H9 (cell line): ENCODE measurements at regions not wholly inside any gene's neighbourhood (a gene's known extent, or its start where the extent isn't known, plus 50 kb on each side); places are given as distances from the start of the nearest gene placed in this dataset.
A peak's percentile ranks its signal among the peaks of the same experiment; 100 is the strongest.

Source experiments
- DNase-seq: peaks from one replicate; pipeline ENCODE4 v3.0.0-alpha.2; 2017
- H2AFZ ChIP-seq: one replicate; pipeline ENCODE4 v1.6.1; 2013; ENCODE audit warnings: mild to moderate bottlenecking, low read length, control low read depth, moderate library complexity
- H2AK5ac ChIP-seq: 2 replicates; pipeline ENCODE4 v1.6.1; 2013; ENCODE audit warnings: low read length, control low read depth, mixed read lengths; ENCODE audit not compliant: insufficient read length
- H2BK120ac ChIP-seq: one replicate; pipeline ENCODE4 v1.6.1; 2013; ENCODE audit warnings: low read depth, mild to moderate bottlenecking, low read length, control low read depth, inconsistent platforms; ENCODE audit not compliant: poor library complexity, severe bottlenecking
- H2BK12ac ChIP-seq: 2 replicates; pipeline ENCODE4 v1.6.1; 2013; ENCODE audit warnings: low read length, control low read depth, mixed read lengths, low read depth; ENCODE audit not compliant: insufficient read length
- H2BK15ac ChIP-seq: 2 replicates; pipeline ENCODE4 v1.6.1; 2013; ENCODE audit warnings: low read depth, low read length, control low read depth
- H2BK20ac ChIP-seq: one replicate; pipeline ENCODE4 v1.6.1; 2013; ENCODE audit warnings: low read depth, mild to moderate bottlenecking, low read length, control low read depth, inconsistent platforms; ENCODE audit not compliant: poor library complexity, severe bottlenecking
- H2BK5ac ChIP-seq: 2 replicates; pipeline ENCODE4 v1.6.1; 2013; ENCODE audit warnings: low read length, control low read depth, mixed read lengths; ENCODE audit not compliant: insufficient read length
- H3K14ac ChIP-seq: 2 replicates; pipeline ENCODE4 v1.6.1; 2013; ENCODE audit warnings: low read length, control low read depth; ENCODE audit not compliant: insufficient read depth
- H3K18ac ChIP-seq: 2 replicates; pipeline ENCODE4 v1.6.1; 2013; ENCODE audit warnings: low read depth, mild to moderate bottlenecking, mixed read lengths, low read length, control low read depth; ENCODE audit not compliant: insufficient read length
- H3K23ac ChIP-seq: 2 replicates; pipeline ENCODE4 v1.6.1; 2013; ENCODE audit warnings: low read length, control low read depth, mixed read lengths, low read depth; ENCODE audit not compliant: insufficient read length
- H3K23me2 ChIP-seq: 2 replicates; pipeline ENCODE4 v1.6.1; 2013; ENCODE audit warnings: low read depth, mild to moderate bottlenecking, mixed read lengths, low read length, control low read depth; ENCODE audit not compliant: insufficient read length, poor library complexity, severe bottlenecking
- H3K27ac ChIP-seq: 2 replicates; pipeline ENCODE4 v1.5.1; 2013; ENCODE audit warnings: low read length, control low read depth, mixed read lengths, low read depth; ENCODE audit not compliant: insufficient read length
- H3K27me3 ChIP-seq: 2 replicates; pipeline ENCODE4 v1.6.1; 2013; ENCODE audit warnings: low read length, control low read depth, inconsistent platforms; ENCODE audit not compliant: insufficient read depth
- H3K4ac ChIP-seq: 2 replicates; pipeline ENCODE4 v1.6.1; 2013; ENCODE audit warnings: low read depth, mild to moderate bottlenecking, control low read depth, inconsistent platforms, low read length, moderate library complexity
- H3K4me1 ChIP-seq: 2 replicates; pipeline ENCODE4 v1.6.1; 2013; ENCODE audit warnings: low read length, control low read depth, inconsistent platforms; ENCODE audit not compliant: insufficient read depth
- H3K4me2 ChIP-seq: 2 replicates; pipeline ENCODE4 v1.6.1; 2013; ENCODE audit warnings: low read length, control low read depth, mixed read lengths; ENCODE audit not compliant: insufficient read length, insufficient read depth
- H3K56ac ChIP-seq: 2 replicates; pipeline ENCODE4 v1.6.1; 2013; ENCODE audit warnings: low read depth, mild to moderate bottlenecking, mixed read lengths, low read length, control low read depth; ENCODE audit not compliant: insufficient read length
- H3K79me1 ChIP-seq: 2 replicates; pipeline ENCODE4 v1.6.1; 2013; ENCODE audit warnings: low read depth, mild to moderate bottlenecking, moderate library complexity, low read length, control low read depth, inconsistent platforms; ENCODE audit not compliant: insufficient read depth, poor library complexity, severe bottlenecking
- H3K79me2 ChIP-seq: 2 replicates; pipeline ENCODE4 v1.6.1; 2013; ENCODE audit warnings: low read length, control low read depth, inconsistent platforms; ENCODE audit not compliant: insufficient read depth
- H3K9ac ChIP-seq: 2 replicates; pipeline ENCODE4 v1.6.1; 2013; ENCODE audit warnings: low read length, control low read depth, mixed read lengths; ENCODE audit not compliant: insufficient read length; ENCODE audit errors: extremely low read depth
- H3K9me3 ChIP-seq: one replicate; pipeline ENCODE4 v1.6.1; 2013; ENCODE audit warnings: low read depth, low read length, inconsistent platforms; ENCODE audit not compliant: control insufficient read depth
- H3T11ph ChIP-seq: one replicate; pipeline ENCODE4 v1.6.1; 2013; ENCODE audit warnings: mild to moderate bottlenecking, low read length, control low read depth, inconsistent platforms
- H4K20me1 ChIP-seq: one replicate; pipeline ENCODE4 v1.6.1; 2013; ENCODE audit not compliant: control insufficient read depth, insufficient read length, insufficient read depth
- H4K5ac ChIP-seq: 2 replicates; pipeline ENCODE4 v1.6.1; 2013; ENCODE audit warnings: low read depth, mild to moderate bottlenecking, mixed read lengths, low read length, control low read depth; ENCODE audit not compliant: insufficient read length
- H4K8ac ChIP-seq: replicated peaks from 2 replicates; pipeline ENCODE4 v1.6.1; 2013; ENCODE audit warnings: low read length, control low read depth, mixed read lengths, low read depth; ENCODE audit not compliant: insufficient read length
- H4K91ac ChIP-seq: 2 replicates; pipeline ENCODE4 v1.6.1; 2013; ENCODE audit warnings: low read depth, mild to moderate bottlenecking, moderate library complexity, mixed read lengths, low read length, control low read depth; ENCODE audit not compliant: insufficient read length
- H3K27ac Mint-ChIP-seq, 3 experiments: 2 replicates in 2 of 3; 3 replicates in 1 of 3; pipeline ENCODE4 v1.8.0; 2020 to 2021; ENCODE audit warnings: mixed read lengths in 3 of 3, mild to moderate bottlenecking in 1 of 3, moderate library complexity in 1 of 3
- H3K27me3 Mint-ChIP-seq: 2 replicates; pipeline ENCODE4 v1.8.0; 2021; ENCODE audit warnings: low read depth, mild to moderate bottlenecking, moderate library complexity, mixed read lengths
- H3K36me3 Mint-ChIP-seq, 3 experiments: 2 replicates in 2 of 3; 3 replicates in 1 of 3; pipeline ENCODE4 v1.8.0; 2020 to 2021; ENCODE audit warnings: low read depth in 3 of 3, mixed read lengths in 3 of 3; ENCODE audit not compliant: insufficient read depth in 1 of 3
- H3K4me1 Mint-ChIP-seq, 2 experiments: 2 replicates each; pipeline ENCODE4 v1.8.0; 2020; ENCODE audit warnings: mixed read lengths in 2 of 2
- H3K4me3 Mint-ChIP-seq, 2 experiments: 2 replicates in 1 of 2; 3 replicates in 1 of 2; pipeline ENCODE4 v1.8.0; 2020 to 2021; ENCODE audit warnings: mild to moderate bottlenecking in 2 of 2, mixed read lengths in 2 of 2, moderate library complexity in 1 of 2
- H3K9me3 Mint-ChIP-seq, 2 experiments: 2 replicates in 1 of 2; 3 replicates in 1 of 2; pipeline ENCODE4 v1.8.0; 2020; ENCODE audit warnings: mild to moderate bottlenecking in 2 of 2, mixed read lengths in 2 of 2, moderate library complexity in 1 of 2
- WGBS: extraction: QIAGEN DNeasy Blood & Tissue Kit; methylation state at CpG from one replicate; pipeline ENCODE4 v1.1.7; 2013; ENCODE audit warnings: missing lambda C conversion rate, low lambda C conversion rate, mixed read lengths; ENCODE audit not compliant: insufficient read length; ENCODE audit errors: extremely low coverage; 5-methylcytosine and 5-hydroxymethylcytosine counted together
- TF ChIP-seq, protein P1 (sequence below): fragments of 200-600 bp; sonication (generic); conservative IDR thresholded peaks from 3 replicates; pipeline ENCODE4 v1.8.0; 2021; ENCODE audit warnings: antibody characterized with exemption, mild to moderate bottlenecking

- no peak overlapping the region for H3K4me3 Mint-ChIP-seq
- no peak overlapping the region for H2BK5ac ChIP-seq
- H3K27me3 ChIP-seq = no peaks in the 10 kb centered on the region
- H3K14ac ChIP-seq = no peak overlapping the region
- no peak overlapping the region for H2AK5ac ChIP-seq
- no peaks in the 10 kb centered on the region; a peak in 2 of 5 replicates for H3K9me3 Mint-ChIP-seq
- no peak overlapping the region for H3K23ac ChIP-seq
- H3K27ac Mint-ChIP-seq = no peak overlapping the region
- DNase-seq = no peak
- no peak overlapping the region for H3K4me2 ChIP-seq
- H3T11ph ChIP-seq = no peak overlapping the region
- H2AFZ ChIP-seq = no peak overlapping the region
- H2BK120ac ChIP-seq = no peak overlapping the region
- no peak overlapping the region for H4K91ac ChIP-seq
- no peaks in the 10 kb centered on the region for H3K27me3 Mint-ChIP-seq
- no peaks in the 10 kb centered on the region for H3K79me1 ChIP-seq
- no peak overlapping the region for H2BK20ac ChIP-seq
- peaks cover 0 to 8% (median 0%) of the 10 kb centered on the region in 3 experiments; a peak in 2 of 7 replicates for H3K36me3 Mint-ChIP-seq
- no peaks in the 10 kb centered on the region for H3K23me2 ChIP-seq
- H4K8ac ChIP-seq = no peak overlapping the region
- no CpG with 5 or more reads among the region's 4 CpGs for WGBS
- H3K27ac ChIP-seq = no peak overlapping the region
- H3K4me1 ChIP-seq = no peaks in the 10 kb centered on the region
- no peak overlapping the region for H2BK12ac ChIP-seq
- no peak overlapping the region for H3K56ac ChIP-seq
- TF ChIP-seq, protein P1, sequence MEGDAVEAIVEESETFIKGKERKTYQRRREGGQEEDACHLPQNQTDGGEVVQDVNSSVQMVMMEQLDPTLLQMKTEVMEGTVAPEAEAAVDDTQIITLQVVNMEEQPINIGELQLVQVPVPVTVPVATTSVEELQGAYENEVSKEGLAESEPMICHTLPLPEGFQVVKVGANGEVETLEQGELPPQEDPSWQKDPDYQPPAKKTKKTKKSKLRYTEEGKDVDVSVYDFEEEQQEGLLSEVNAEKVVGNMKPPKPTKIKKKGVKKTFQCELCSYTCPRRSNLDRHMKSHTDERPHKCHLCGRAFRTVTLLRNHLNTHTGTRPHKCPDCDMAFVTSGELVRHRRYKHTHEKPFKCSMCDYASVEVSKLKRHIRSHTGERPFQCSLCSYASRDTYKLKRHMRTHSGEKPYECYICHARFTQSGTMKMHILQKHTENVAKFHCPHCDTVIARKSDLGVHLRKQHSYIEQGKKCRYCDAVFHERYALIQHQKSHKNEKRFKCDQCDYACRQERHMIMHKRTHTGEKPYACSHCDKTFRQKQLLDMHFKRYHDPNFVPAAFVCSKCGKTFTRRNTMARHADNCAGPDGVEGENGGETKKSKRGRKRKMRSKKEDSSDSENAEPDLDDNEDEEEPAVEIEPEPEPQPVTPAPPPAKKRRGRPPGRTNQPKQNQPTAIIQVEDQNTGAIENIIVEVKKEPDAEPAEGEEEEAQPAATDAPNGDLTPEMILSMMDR = peak; percentile 64
- H4K20me1 ChIP-seq = no peaks in the 10 kb centered on the region
- no peak overlapping the region for H2BK15ac ChIP-seq
- no peak overlapping the region for H3K4ac ChIP-seq
- no peak overlapping the region for H3K9ac ChIP-seq
- H3K9me3 ChIP-seq = no peaks in the 10 kb centered on the region
- H4K5ac ChIP-seq = no peak overlapping the region
- peaks cover 27 to 38% of the 10 kb centered on the region in 2 experiments for H3K4me1 Mint-ChIP-seq
- no peaks in the 10 kb centered on the region for H3K79me2 ChIP-seq
- no peak overlapping the region for H3K18ac ChIP-seq
Measured at GRCh38 chr3:182621435-182622240, 171.7 kb upstream of the ATP11B start.
